K562 (cell line): ENCODE measurements at regions not wholly inside any gene's neighbourhood (a gene's known extent, or its start where the extent isn't known, plus 50 kb on each side); places are given as distances from the start of the nearest gene placed in this dataset.

Experiments
- GTF2E2 ChIP-seq: fragments of 200-800 bp; sonication (Bioruptor generic); IDR thresholded peaks from 2 replicates; pipeline ENCODE4 v1.6.1; 2016; ENCODE audit warnings: missing genetic modification characterization, missing compliant biosample characterization
- SP1 ChIP-seq: sonication (generic); formaldehyde crosslinking; IDR thresholded peaks from 2 replicates; pipeline ENCODE4 v1.8.1; 2022; ENCODE audit warnings: mild to moderate bottlenecking, missing genetic modification reagents
- TAF15 ChIP-seq: fragments of 200-400 bp; formaldehyde crosslinking; IDR thresholded peaks from 2 replicates; pipeline ENCODE4 v1.6.1; 2017; ENCODE audit warnings: mild to moderate bottlenecking, low read depth, low read length, moderate library complexity
- ZBED1 ChIP-seq: IDR thresholded peaks from 2 replicates; pipeline ENCODE4 v1.6.1; 2014
- ZNF584 ChIP-seq: fragments of 200-800 bp; sonication (Bioruptor generic); IDR thresholded peaks from 2 replicates; pipeline ENCODE4 v1.6.1; 2016; ENCODE audit warnings: low read depth, mild to moderate bottlenecking, missing genetic modification characterization, missing compliant biosample characterization
- TF ChIP-seq, protein P1 (sequence below), 2 experiments: fragments of 450-650 bp; IDR thresholded peaks; 2 replicates each; pipeline ENCODE4 v1.6.1; 2016; ENCODE audit warnings: mild to moderate bottlenecking in 2 of 2, borderline replicate concordance in 1 of 2, low read depth in 1 of 2, moderate library complexity in 1 of 2
- TF ChIP-seq, protein P2 (sequence below): fragments of 450-650 bp; formaldehyde crosslinking; IDR thresholded peaks from 2 replicates; pipeline ENCODE4 v1.4.0; 2022; ENCODE audit warnings: missing genetic modification characterization
- TF ChIP-seq, protein P3 (sequence below): sonication (generic); formaldehyde crosslinking; IDR thresholded peaks from 2 replicates; pipeline ENCODE4 v1.8.1; 2023; ENCODE audit warnings: mild to moderate bottlenecking, missing genetic modification reagents

- no peak for TF ChIP-seq ZNF584
- no peak for TF ChIP-seq ZBED1
- TF ChIP-seq, protein P1, sequence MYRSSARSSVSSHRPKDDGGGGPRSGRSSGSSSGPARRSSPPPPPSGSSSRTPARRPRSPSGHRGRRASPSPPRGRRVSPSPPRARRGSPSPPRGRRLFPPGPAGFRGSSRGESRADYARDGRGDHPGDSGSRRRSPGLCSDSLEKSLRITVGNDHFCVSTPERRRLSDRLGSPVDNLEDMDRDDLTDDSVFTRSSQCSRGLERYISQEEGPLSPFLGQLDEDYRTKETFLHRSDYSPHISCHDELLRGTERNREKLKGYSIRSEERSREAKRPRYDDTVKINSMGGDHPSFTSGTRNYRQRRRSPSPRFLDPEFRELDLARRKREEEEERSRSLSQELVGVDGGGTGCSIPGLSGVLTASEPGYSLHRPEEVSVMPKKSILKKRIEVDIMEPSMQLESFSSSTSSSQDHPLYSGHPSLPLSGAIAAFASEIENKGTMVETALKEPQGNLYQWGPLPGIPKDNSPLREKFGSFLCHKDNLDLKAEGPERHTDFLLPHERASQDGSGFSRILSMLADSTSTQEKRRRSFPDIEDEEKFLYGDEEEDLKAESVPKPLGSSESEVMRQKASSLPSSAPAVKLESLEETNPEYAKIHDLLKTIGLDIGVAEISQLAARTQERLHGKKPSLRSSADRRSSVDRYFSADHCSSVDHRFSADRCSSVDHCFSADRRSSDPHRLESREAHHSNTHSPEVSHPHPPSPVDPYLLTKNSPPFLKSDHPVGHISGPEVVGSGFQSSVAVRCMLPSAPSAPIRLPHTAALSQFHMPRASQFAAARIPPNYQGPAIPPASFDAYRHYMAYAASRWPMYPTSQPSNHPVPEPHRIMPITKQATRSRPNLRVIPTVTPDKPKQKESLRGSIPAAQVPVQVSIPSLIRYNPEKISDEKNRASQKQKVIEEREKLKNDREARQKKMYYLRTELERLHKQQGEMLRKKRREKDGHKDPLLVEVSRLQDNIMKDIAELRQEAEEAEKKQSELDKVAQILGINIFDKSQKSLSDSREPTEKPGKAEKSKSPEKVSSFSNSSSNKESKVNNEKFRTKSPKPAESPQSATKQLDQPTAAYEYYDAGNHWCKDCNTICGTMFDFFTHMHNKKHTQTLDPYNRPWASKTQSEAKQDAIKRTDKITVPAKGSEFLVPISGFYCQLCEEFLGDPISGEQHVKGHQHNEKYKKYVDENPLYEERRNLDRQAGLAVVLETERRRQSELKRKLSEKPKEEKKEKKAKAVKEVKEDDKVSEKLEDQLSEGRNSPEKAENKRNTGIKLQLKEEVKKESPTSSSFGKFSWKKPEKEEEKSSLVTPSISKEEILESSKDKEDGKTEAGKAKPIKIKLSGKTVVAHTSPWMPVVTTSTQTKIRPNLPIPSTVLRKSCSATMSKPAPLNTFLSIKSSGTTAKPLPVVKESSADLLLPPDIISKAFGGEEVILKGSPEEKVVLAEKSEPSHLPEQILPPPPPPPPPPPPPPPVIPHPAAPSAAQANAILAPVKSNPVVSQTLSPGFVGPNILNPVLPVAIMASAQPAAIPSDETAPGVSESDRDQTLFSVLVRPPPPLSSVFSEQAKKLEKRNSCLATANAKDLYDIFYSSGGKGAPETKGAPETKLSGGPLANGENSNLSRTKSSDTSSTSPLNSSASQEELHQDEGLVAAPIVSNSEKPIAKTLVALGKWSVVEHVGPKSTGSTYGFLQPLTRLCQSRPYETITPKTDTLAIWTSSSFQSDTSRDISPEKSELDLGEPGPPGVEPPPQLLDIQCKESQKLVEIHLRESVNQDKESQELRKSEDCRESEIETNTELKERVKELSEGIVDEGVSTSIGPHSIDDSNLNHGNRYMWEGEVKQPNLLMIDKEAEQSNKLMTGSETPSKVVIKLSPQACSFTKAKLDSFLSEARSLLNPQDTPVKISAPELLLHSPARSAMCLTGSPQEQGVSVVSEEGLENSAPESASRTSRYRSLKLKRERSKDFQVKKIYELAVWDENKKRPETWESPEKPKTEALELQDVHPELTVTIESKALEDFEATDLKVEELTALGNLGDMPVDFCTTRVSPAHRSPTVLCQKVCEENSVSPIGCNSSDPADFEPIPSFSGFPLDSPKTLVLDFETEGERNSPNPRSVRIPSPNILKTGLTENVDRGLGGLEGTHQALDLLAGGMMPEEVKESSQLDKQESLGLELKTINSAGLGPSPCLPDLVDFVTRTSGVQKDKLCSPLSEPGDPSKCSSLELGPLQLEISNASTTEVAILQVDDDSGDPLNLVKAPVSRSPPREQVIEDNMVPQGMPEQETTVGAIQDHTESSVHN (IDR thresholded peaks at IDR 0.05; ENCODE audit: borderline replicate concordance in 1 of 2, low read depth in 1 of 2), result no peak
- TF ChIP-seq, protein P2, sequence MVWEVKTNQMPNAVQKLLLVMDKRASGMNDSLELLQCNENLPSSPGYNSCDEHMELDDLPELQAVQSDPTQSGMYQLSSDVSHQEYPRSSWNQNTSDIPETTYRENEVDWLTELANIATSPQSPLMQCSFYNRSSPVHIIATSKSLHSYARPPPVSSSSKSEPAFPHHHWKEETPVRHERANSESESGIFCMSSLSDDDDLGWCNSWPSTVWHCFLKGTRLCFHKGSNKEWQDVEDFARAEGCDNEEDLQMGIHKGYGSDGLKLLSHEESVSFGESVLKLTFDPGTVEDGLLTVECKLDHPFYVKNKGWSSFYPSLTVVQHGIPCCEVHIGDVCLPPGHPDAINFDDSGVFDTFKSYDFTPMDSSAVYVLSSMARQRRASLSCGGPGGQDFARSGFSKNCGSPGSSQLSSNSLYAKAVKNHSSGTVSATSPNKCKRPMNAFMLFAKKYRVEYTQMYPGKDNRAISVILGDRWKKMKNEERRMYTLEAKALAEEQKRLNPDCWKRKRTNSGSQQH (CRISPR knock-in tag), result no peak
- no peak for TF ChIP-seq GTF2E2 (tag)
- TF ChIP-seq, protein P3, sequence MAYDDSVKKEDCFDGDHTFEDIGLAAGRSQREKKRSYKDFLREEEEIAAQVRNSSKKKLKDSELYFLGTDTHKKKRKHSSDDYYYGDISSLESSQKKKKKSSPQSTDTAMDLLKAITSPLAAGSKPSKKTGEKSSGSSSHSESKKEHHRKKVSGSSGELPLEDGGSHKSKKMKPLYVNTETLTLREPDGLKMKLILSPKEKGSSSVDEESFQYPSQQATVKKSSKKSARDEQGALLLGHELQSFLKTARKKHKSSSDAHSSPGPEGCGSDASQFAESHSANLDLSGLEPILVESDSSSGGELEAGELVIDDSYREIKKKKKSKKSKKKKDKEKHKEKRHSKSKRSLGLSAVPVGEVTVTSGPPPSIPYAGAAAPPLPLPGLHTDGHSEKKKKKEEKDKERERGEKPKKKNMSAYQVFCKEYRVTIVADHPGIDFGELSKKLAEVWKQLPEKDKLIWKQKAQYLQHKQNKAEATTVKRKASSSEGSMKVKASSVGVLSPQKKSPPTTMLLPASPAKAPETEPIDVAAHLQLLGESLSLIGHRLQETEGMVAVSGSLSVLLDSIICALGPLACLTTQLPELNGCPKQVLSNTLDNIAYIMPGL (CRISPR knock-in tag), result no peak
- no peak for TF ChIP-seq SP1 (CRISPR knock-in tag)
- no peak for TF ChIP-seq TAF15
Measured at GRCh38 chr20:55095745-55096400, 620.5 kb downstream of the DOK5 start (continued).
